ENCODE measurements at regions not wholly inside any gene's neighbourhood (a gene's known extent, or its start where the extent isn't known, plus 50 kb on each side); places are given as distances from the start of the nearest gene placed in this dataset.

DNA sequence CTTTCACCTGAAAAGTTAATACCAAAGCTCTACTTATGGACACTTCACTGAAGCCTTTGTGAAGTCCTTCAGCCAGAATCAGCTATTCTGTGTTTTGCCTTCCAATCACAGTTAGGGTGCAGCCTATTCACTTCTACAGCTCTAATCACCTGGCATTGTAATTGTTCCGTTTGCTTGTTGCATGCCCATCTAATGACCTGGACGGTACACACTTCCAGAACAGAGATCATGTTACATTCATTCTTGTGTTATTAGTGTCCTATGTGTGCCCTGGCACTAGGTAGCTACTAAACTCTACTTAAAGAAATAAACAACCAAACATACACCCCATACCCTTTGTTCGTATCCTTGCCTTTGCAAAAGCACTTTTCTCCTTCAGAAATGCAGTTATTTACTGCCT is 1162.9 kb upstream of the WWC1 start:
- Histone ChIP-seq H3K9ac (ENCODE audit: extremely low read depth, low read length, poor library complexity, severe bottlenecking) (no peak overlapping the region), H3K4me3 (ENCODE audit: low read length) (no peak overlapping the region), H3K4me1 (ENCODE audit: control insufficient read depth, insufficient read depth, low read length) (no peaks in the 10 kb centered on the region), H3K36me3 (ENCODE audit: control insufficient read depth, insufficient read depth, low read length) (no peaks in the 10 kb centered on the region), H3K27ac (ENCODE audit: low read depth, low read length) (no peak overlapping the region), H3K9me3 (ENCODE audit: control insufficient read depth, low read length) (no peaks in the 10 kb centered on the region), H3K27me3 (ENCODE audit: control insufficient read depth, insufficient read depth, low read length, poor library complexity, severe bottlenecking) (no peaks in the 10 kb centered on the region)
- H3K36me3 Mint-ChIP-seq (ENCODE audit: low read depth): no peaks in the 10 kb centered on the region
- no peak overlapping the region for H3K27ac Mint-ChIP-seq
- H3K4me3 Mint-ChIP-seq: no peak overlapping the region
- no peak for DNase-seq
- TF ChIP-seq, protein P1, sequence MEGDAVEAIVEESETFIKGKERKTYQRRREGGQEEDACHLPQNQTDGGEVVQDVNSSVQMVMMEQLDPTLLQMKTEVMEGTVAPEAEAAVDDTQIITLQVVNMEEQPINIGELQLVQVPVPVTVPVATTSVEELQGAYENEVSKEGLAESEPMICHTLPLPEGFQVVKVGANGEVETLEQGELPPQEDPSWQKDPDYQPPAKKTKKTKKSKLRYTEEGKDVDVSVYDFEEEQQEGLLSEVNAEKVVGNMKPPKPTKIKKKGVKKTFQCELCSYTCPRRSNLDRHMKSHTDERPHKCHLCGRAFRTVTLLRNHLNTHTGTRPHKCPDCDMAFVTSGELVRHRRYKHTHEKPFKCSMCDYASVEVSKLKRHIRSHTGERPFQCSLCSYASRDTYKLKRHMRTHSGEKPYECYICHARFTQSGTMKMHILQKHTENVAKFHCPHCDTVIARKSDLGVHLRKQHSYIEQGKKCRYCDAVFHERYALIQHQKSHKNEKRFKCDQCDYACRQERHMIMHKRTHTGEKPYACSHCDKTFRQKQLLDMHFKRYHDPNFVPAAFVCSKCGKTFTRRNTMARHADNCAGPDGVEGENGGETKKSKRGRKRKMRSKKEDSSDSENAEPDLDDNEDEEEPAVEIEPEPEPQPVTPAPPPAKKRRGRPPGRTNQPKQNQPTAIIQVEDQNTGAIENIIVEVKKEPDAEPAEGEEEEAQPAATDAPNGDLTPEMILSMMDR (conservative IDR thresholded peaks at IDR 0.05): no peak
- H3K27me3 Mint-ChIP-seq (ENCODE audit: insufficient read depth): no peaks in the 10 kb centered on the region
- 86 to 91% methylated on average over 2 to 3 of the region's 3 CpGs for WGBS, 2 experiments (ENCODE audit: insufficient coverage in 1 of 2, insufficient read length in 1 of 2)
- H3K4me1 Mint-ChIP-seq: no peaks in the 10 kb centered on the region
- H3K9me3 Mint-ChIP-seq: no peaks in the 10 kb centered on the region

- Histone ChIP-seq H3K4me1 (ENCODE audit: control insufficient read depth, insufficient read depth, low read length) (no peaks in the 10 kb centered on the region), H3K27me3 (ENCODE audit: control insufficient read depth, insufficient read depth, low read length, poor library complexity, severe bottlenecking) (no peaks in the 10 kb centered on the region), H3K27ac (ENCODE audit: low read depth, low read length) (no peak overlapping the region), H3K9ac (ENCODE audit: extremely low read depth, low read length, poor library complexity, severe bottlenecking) (no peak overlapping the region), H3K4me3 (ENCODE audit: low read length) (no peak overlapping the region), H3K36me3 (ENCODE audit: control insufficient read depth, insufficient read depth, low read length) (no peaks in the 10 kb centered on the region), H3K9me3 (ENCODE audit: control insufficient read depth, low read length) (no peaks in the 10 kb centered on the region)
- Mint-ChIP-seq H3K27ac (no peak overlapping the region), H3K27me3 (ENCODE audit: insufficient read depth) (no peaks in the 10 kb centered on the region), H3K36me3 (ENCODE audit: low read depth) (no peaks in the 10 kb centered on the region), H3K4me1 (no peaks in the 10 kb centered on the region), H3K9me3 (no peaks in the 10 kb centered on the region), H3K4me3 (no peak overlapping the region)
- DNase-seq: no peak
- 96 to 97% methylated on average over 5 to 8 of the region's 8 CpGs for WGBS, 2 experiments (ENCODE audit: insufficient coverage in 1 of 2, insufficient read length in 1 of 2)
- TF ChIP-seq, protein P1 (conservative IDR thresholded peaks at IDR 0.05): no peak
These were observed 1150.7 kb upstream of the WWC1 start for GRCh38 chr5:167140548-167141291.

DNA sequence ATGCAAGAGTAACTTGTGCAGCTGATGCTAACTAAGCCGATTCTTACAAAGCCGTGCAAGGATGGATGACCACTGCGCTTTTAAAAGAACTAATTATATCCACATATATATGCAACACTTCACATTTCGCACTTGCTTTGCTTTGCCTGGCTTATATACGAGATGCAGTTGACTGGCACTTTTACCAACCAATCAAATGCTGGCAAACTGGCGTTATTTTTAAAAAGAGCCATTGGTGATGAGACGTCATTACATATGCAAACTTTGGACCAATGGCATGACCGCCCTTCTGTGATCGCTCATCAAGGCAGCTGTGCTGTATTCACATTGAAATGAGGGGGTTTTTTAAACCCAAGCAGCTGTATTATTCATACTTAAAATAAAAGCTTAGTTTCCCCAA is 1147.7 kb upstream of the WWC1 start:
- no peak overlapping the region for H3K4me3 ChIP-seq (ENCODE audit: low read length)
- H3K27ac Mint-ChIP-seq: no peak overlapping the region
- no peaks in the 10 kb centered on the region for H3K36me3 ChIP-seq (ENCODE audit: control insufficient read depth, insufficient read depth, low read length)
- H3K9me3 Mint-ChIP-seq: no peaks in the 10 kb centered on the region
- TF ChIP-seq, protein P1 (conservative IDR thresholded peaks at IDR 0.05): no peak
- no peaks in the 10 kb centered on the region for H3K4me1 ChIP-seq (ENCODE audit: control insufficient read depth, insufficient read depth, low read length)
- no peaks in the 10 kb centered on the region for H3K9me3 ChIP-seq (ENCODE audit: control insufficient read depth, low read length)
- no peaks in the 10 kb centered on the region for H3K27me3 ChIP-seq (ENCODE audit: control insufficient read depth, insufficient read depth, low read length, poor library complexity, severe bottlenecking)
- no peak for DNase-seq
- H3K4me3 Mint-ChIP-seq: no peak overlapping the region
- no peak overlapping the region for H3K27ac ChIP-seq (ENCODE audit: low read depth, low read length)
- 96 to 99% methylated on average over 9 of the region's 9 CpGs for WGBS, 2 experiments (ENCODE audit: insufficient coverage in 1 of 2, insufficient read length in 1 of 2)
- no peak overlapping the region for H3K9ac ChIP-seq (ENCODE audit: extremely low read depth, low read length, poor library complexity, severe bottlenecking)
- no peaks in the 10 kb centered on the region for H3K27me3 Mint-ChIP-seq (ENCODE audit: insufficient read depth)
- no peaks in the 10 kb centered on the region for H3K36me3 Mint-ChIP-seq (ENCODE audit: low read depth)
- H3K4me1 Mint-ChIP-seq: no peaks in the 10 kb centered on the region

All from endodermal cell (in vitro differentiated cells).